HG03378 (cell line): ENCODE measurements at regions not wholly inside any gene's neighbourhood (a gene's known extent, or its start where the extent isn't known, plus 50 kb on each side); places are given as distances from the start of the nearest gene placed in this dataset.
A peak's percentile ranks its signal among the peaks of the same experiment; 100 is the strongest.

Source experiments
- ATAC-seq: cut with Tn5 transposase; IDR thresholded peaks from one replicate; pipeline ENCODE4 v1.9.1; 2021; ENCODE audit warnings: mild to moderate bottlenecking, moderate library complexity; ENCODE audit not compliant: unreplicated experiment

- no peak for ATAC-seq
These were observed 353.9 kb upstream of the CAMK1G start for GRCh38 chr1:209229494-209230061.

GRCh38 chr1:209230314-209230713 lies 353.2 kb upstream of the CAMK1G start:
- no peak for ATAC-seq

- no peak for ATAC-seq
These were observed 351.9 kb upstream of the CAMK1G start for GRCh38 chr1:209231476-209232156.

- no peak for ATAC-seq
These were observed 351.3 kb upstream of the CAMK1G start for GRCh38 chr1:209232197-209232596.

GRCh38 chr1:209232759-209233158 lies 350.8 kb upstream of the CAMK1G start:
- ATAC-seq, result no peak

GRCh38 chr1:209235166-209235565 lies 348.3 kb upstream of the CAMK1G start:
- ATAC-seq, result no peak

GRCh38 chr1:209238356-209238755 lies 345.2 kb upstream of the CAMK1G start:
- no peak for ATAC-seq

GRCh38 chr1:209240351-209240750 lies 343.2 kb upstream of the CAMK1G start:
- ATAC-seq, result no peak

- no peak for ATAC-seq
These were observed 342.0 kb upstream of the CAMK1G start for GRCh38 chr1:209241487-209241886.

GRCh38 chr1:209248649-209249279 lies 334.8 kb upstream of the CAMK1G start:
- ATAC-seq, result peak; percentile 86

- ATAC-seq, result no peak
These were observed 334.2 kb upstream of the CAMK1G start for GRCh38 chr1:209249280-209249670.

- no peak for ATAC-seq
These were observed 333.6 kb upstream of the CAMK1G start for GRCh38 chr1:209249785-209250440.

- no peak for ATAC-seq
These were observed 332.5 kb upstream of the CAMK1G start for GRCh38 chr1:209250861-209251636.

GRCh38 chr1:209256766-209257350 lies 326.7 kb upstream of the CAMK1G start:
- no peak for ATAC-seq

- ATAC-seq, result no peak
These were observed 326.1 kb upstream of the CAMK1G start for GRCh38 chr1:209257454-209257853.

- ATAC-seq, result no peak
These were observed 323.4 kb upstream of the CAMK1G start for GRCh38 chr1:209260136-209260535.

- ATAC-seq, result no peak
These were observed 320.9 kb upstream of the CAMK1G start for GRCh38 chr1:209262631-209263030.

GRCh38 chr1:209265301-209265700 lies 318.2 kb upstream of the CAMK1G start:
- no peak for ATAC-seq

- no peak for ATAC-seq
These were observed 316.8 kb upstream of the CAMK1G start for GRCh38 chr1:209266590-209267205.

GRCh38 chr1:209267968-209268367 lies 315.5 kb upstream of the CAMK1G start:
- no peak for ATAC-seq
